Aorta (tissue), 5 donors: ENCODE measurements at regions not wholly inside any gene's neighbourhood (a gene's known extent, or its start where the extent isn't known, plus 50 kb on each side); places are given as distances from the start of the nearest gene placed in this dataset.
"Not testable (repeated sequence)": the region's sequence is repeated elsewhere in the genome, so short reads cannot be mapped to it uniquely, and the experiment has no call there.

Source experiments
- ATAC-seq: fragments of 200-7000 bp; cut with Tn5 transposase; one replicate; pipeline ENCODE4 v1.9.1; 2022; ENCODE audit warnings: moderate library complexity; ENCODE audit not compliant: low FRiP score
- DNase-seq, 2 donors: peaks; one replicate each; pipeline ENCODE4 v3.0.0-alpha.2; 2020
- H3K27ac ChIP-seq, 2 donors: one replicate each; pipeline ENCODE4 v1.5.1; 2013; ENCODE audit warnings: low read length in 2 of 2, mild to moderate bottlenecking in 2 of 2, moderate library complexity in 2 of 2, control low read depth in 1 of 2, inconsistent platforms in 1 of 2, low read depth in 1 of 2
- H3K27me3 ChIP-seq, 2 donors: one replicate each; pipeline ENCODE4 v1.6.1; 2013; ENCODE audit warnings: control low read depth in 1 of 2, low read length in 1 of 2, mild to moderate bottlenecking in 1 of 2, moderate library complexity in 1 of 2; ENCODE audit not compliant: insufficient read depth in 2 of 2, control insufficient read depth in 1 of 2
- H3K36me3 ChIP-seq, 2 donors: one replicate each; pipeline ENCODE4 v1.6.1; 2013; ENCODE audit warnings: control low read depth in 1 of 2, low read length in 1 of 2, mild to moderate bottlenecking in 1 of 2; ENCODE audit not compliant: insufficient read depth in 2 of 2, control insufficient read depth in 1 of 2
- H3K4me1 ChIP-seq, 2 donors: one replicate each; pipeline ENCODE4 v1.6.1; 2013; ENCODE audit warnings: low read length in 2 of 2, control low read depth in 1 of 2, mild to moderate bottlenecking in 1 of 2, moderate library complexity in 1 of 2; ENCODE audit not compliant: insufficient read depth in 2 of 2, control insufficient read depth in 1 of 2
- H3K4me3 ChIP-seq, 2 donors: one replicate each; pipeline ENCODE4 v1.5.1; 2013; ENCODE audit warnings: low read length in 2 of 2, control low read depth in 1 of 2, mild to moderate bottlenecking in 1 of 2
- H3K9me3 ChIP-seq: one replicate; pipeline ENCODE4 v1.6.1; 2013; ENCODE audit warnings: mild to moderate bottlenecking, low read length; ENCODE audit not compliant: control insufficient read depth
- WGBS, 2 donors: extraction: QIAGEN DNeasy Blood & Tissue Kit; methylation state at CpG; one replicate each; pipeline ENCODE4 v1.1.7; 2013; 5-methylcytosine and 5-hydroxymethylcytosine counted together
- intact Hi-C, 2 donors: fragments of 100-400 bp; cut with DNase I; formaldehyde crosslinking; loops; one replicate each; pipeline versions ENCODE4 v1.14.2 to v1.15.0; 2022
- donor health status: healthy with polysubstance abuse.
- donor health status: Bipolar disorder and iron deficiency.
- donor health status: DM: no; HTN: no; CAD: no.
- donor health status: DM: no; HTN: no; CAD: no.
- donor health status: DM: yes; HTN: yes; CAD: no.

DNA sequence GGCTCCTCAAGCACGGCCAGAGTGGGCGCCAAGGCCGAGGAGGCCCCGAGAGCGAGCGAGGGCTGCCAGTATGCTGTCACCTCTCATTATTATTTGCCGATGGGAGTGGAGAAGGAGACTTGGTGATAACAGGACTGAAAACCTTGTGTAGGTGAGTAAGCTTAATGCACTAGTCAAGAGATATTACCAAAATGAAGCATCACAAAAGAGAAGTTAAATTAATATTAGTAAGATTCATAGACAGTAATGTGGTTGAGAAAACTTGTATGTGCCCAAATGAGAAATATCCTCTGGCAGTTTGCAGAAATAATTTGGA, 204.5 kb upstream of the SLITRK1 start:
- peaks cover 2% of the 10 kb centered on the region for H3K9me3 ChIP-seq
- no peak for ATAC-seq
- H3K27ac ChIP-seq: no peak overlapping the region
- no peaks in the 10 kb centered on the region for H3K36me3 ChIP-seq
- no peak for DNase-seq
- intact Hi-C loops: no loop called here
- no peaks in the 10 kb centered on the region for H3K27me3 ChIP-seq
- H3K4me1 ChIP-seq: no peaks in the 10 kb centered on the region
- 86 to 88% methylated on average over 7 of the region's 7 CpGs for WGBS, 2 donors
- H3K4me3 ChIP-seq: no peak overlapping the region

DNA sequence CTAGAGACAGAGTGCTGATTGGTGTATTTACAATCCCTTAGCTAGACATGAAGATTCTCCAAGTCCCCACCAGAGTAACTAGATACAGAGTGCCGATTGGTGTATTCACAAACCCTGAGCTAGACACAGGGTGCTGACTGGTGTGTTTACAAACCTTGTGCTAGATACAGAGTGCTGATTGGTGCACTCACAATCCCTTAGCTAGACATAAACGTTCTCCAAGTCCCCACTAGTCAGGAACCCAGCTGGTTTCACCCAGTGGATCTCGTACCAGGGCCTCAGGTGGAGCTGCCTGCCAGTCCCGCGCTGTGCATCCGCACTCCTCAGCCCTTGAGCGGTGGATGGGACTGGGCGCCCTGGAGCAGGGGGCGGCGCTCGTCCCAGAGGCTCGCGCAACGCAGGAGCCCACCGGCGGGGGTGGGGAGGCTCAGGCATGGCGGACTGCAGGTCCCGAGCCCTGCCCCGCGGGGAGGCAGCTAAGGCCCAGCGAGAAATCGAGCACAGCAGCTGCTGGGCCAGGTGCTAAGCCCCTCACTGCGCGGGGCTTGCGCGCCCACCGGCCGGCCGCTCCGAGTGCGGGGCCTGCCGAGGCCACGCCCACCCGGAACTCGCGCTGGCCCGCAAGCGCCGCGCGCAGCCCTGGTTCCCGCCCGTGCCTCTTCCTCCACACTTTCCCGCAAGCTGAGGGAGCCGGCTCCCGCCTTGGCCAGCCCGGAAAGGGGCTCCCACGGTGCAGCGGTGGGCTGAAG, 204.0 kb upstream of the SLITRK1 start:
- 82 to 90% methylated on average over 36 to 49 of the region's 49 CpGs for WGBS, 2 donors
- DNase-seq, H3K9me3 ChIP-seq, H3K4me3 ChIP-seq, H3K27me3 ChIP-seq, H3K27ac ChIP-seq, ATAC-seq, H3K4me1 ChIP-seq, H3K36me3 ChIP-seq, intact Hi-C loops: not testable (repeated sequence)

DNA sequence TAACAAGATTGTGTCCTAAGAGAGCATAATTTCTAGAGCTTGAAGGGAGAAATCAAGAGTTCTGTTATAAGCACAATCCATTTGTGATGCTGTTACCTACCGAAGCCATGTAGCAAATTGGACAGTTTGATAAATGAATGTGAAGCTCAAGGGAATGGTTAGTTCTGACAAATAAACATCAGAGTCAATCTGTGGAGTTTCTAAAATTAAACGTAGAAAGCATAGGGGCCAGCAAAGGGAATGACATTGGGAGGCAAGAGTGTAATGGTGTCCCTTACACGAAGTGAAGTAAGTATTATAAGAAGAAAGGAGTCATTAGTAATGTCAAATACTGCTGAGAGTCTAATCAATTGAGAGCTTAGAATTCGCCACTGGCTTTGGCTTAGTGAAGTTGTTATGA, 200.2 kb upstream of the SLITRK1 start:
- Histone ChIP-seq H3K36me3 (no peaks in the 10 kb centered on the region), H3K27me3 (no peaks in the 10 kb centered on the region), H3K9me3 (peaks cover 3% of the 10 kb centered on the region), H3K4me3 (no peak overlapping the region), H3K4me1 (no peaks in the 10 kb centered on the region), H3K27ac (no peak overlapping the region)
- intact Hi-C loops: no loop called here
- ATAC-seq: no peak
- 42 to 55% methylated on average over 4 of the region's 4 CpGs for WGBS, 2 donors
- no peak for DNase-seq

DNA sequence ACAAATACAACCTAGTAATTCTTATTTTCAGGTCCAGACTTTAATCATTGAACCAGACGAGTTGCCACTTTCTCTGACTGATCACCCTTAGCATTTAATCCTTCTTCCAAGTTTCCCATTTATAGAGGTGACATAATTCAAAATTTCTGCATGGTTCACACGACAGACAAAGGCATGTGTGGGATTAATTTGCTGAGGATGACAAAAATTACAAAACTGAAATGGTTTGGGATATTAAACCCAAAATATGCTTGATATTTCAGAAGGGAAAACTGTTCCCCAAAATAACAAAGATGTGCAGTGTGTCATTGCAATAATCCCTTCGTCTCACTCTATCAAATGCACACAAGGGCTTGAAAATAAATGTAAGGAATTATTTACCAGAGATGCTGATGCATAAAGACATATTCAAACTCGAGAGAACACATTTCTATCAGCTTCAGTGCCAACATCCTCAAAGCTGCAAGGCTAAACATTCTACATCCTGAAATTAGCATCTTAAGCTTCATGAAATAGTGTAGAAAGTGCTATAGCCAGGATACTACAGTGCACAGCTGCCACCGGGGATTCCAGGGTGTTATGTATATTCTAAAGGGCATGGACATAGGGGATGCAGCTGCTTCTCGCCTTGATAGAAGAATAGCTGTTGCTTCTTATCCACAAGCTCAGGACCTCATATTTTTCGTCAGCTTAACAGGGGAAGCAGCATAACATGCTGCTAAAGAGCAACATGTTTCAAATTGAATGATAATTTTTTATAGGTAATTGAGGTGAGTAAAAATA, 198.7 kb upstream of the SLITRK1 start:
- peaks cover 3% of the 10 kb centered on the region for H3K9me3 ChIP-seq
- ATAC-seq: no peak
- H3K4me1 ChIP-seq: no peaks in the 10 kb centered on the region
- DNase-seq: no peak
- H3K36me3 ChIP-seq: no peaks in the 10 kb centered on the region
- no peaks in the 10 kb centered on the region for H3K27me3 ChIP-seq
- WGBS, 2 donors: 54 to 65% methylated on average over 7 of the region's 7 CpGs
- H3K27ac ChIP-seq: no peak overlapping the region
- no peak overlapping the region for H3K4me3 ChIP-seq
- intact Hi-C loops: no loop called here

DNA sequence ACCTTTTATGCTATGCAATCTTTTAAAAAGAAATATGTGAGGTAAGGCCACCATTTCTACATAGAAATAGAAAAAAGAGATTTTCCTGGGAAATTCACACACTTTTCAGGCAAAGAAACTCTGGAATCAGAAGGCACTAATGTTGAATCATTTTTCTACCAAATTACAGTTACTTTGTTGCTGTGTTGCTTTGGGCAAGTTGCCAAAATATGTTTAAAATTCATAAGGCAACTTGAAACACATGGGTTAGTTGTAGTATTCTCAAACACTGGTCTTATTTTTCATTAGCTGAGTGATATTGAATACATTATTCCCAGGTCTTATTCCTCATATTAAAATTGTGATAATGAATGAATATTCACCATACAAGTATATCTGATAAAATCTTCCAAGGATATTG, 195.0 kb upstream of the SLITRK1 start:
- Histone ChIP-seq H3K4me1 (no peaks in the 10 kb centered on the region), H3K27me3 (no peaks in the 10 kb centered on the region), H3K9me3 (peaks cover 2% of the 10 kb centered on the region), H3K4me3 (no peak overlapping the region), H3K36me3 (no peaks in the 10 kb centered on the region), H3K27ac (no peak overlapping the region)
- no peak for DNase-seq
- intact Hi-C loops: no loop called here
- no peak for ATAC-seq

DNA sequence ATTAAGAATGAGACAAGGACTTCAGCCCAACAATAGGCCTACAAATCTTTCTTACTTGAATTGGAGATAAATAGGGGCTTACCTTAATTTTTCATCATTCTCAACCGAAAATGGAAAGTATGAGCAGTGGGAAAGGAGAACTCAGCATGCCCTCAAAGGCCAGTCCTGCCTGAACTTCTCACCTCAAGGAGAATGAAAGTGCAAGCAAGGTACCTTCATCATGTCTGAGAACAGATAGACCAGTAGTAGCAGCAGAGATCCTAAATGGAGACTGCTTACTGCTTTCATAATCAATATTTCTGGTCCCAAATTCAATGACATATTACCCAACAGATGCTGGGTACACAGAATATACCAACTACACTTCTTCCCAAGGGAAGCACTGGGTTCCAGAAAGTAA, 194.0 kb upstream of the SLITRK1 start:
- Histone ChIP-seq H3K36me3 (no peaks in the 10 kb centered on the region), H3K27ac (no peak overlapping the region), H3K4me3 (no peak overlapping the region), H3K9me3 (peaks cover 2% of the 10 kb centered on the region), H3K4me1 (no peaks in the 10 kb centered on the region), H3K27me3 (no peaks in the 10 kb centered on the region)
- DNase-seq (no peak), ATAC-seq (no peak)
- intact Hi-C loops: no loop called here
- WGBS, 2 donors: 79 to 87% methylated on average over 1 of the region's 1 CpG

DNA sequence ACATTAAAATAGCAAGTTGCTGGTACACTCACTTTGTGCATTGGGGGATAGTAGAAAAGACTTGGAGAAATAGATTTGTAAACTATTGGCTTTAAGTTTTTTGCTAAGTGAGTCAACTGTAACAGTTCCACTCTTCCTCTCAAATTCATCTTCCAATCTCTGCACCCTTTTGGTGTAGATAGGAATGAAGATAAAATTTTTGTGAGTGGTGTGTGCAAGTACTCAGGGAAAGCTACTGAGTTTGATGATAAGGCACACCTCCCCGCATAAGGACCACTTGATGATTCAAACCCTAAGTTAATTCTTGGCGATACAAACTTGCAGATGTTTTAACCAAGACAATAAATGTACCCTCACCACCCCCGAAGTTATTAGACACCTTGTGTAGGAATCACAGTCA, 168.3 kb upstream of the SLITRK1 start:
- intact Hi-C loops: no loop called here
- Histone ChIP-seq H3K4me1 (no peaks in the 10 kb centered on the region), H3K27ac (no peak overlapping the region), H3K9me3 (peaks cover 2% of the 10 kb centered on the region), H3K36me3 (no peaks in the 10 kb centered on the region), H3K4me3 (no peak overlapping the region), H3K27me3 (no peaks in the 10 kb centered on the region)
- DNase-seq: no peak
- WGBS, 2 donors: 91 to 92% methylated on average over 3 of the region's 3 CpGs
- ATAC-seq: no peak

DNA sequence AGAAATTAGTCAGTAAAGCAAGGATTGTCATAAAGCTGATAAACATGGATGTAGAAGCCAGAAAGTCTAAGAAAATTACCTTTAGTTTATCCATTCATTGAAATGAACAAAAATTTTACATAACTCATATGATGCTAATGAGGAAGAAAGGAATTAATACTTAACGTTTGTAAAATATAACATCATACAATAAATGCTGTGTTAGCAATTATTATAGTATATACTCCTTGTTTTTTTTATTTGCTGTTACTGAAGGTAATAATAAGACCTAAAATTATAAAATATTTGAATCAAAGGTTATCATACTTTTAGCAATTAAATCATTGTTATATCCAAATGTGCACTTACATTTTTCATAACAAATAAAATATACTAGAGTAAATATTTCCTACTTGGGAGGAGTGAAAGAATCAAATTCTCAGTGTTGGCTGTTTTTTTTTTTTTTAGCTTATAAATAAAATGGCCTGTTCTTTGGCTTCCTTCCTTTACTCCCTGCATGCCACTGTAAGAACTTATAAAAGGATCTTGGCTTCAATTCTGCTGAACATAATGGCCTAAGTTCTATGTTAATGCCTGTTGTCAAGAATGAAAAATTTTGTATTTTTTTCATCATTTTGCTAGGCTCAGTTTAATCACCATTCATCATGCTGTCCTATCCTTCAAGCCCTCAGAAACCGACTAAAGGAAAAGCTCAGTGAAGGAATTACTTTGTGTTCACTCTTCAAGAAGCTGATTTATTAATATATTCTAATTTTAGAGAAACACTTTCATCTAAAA, 167.4 kb upstream of the SLITRK1 start:
- no peaks in the 10 kb centered on the region for H3K27me3 ChIP-seq
- intact Hi-C loops: no loop called here
- no peaks in the 10 kb centered on the region for H3K36me3 ChIP-seq
- ATAC-seq (no peak), DNase-seq (no peak)
- H3K9me3 ChIP-seq: peaks cover under 1% of the 10 kb centered on the region
- no peak overlapping the region for H3K27ac ChIP-seq
- WGBS, 2 donors: 36 to 44% methylated on average over 2 of the region's 2 CpGs
- H3K4me1 ChIP-seq: no peaks in the 10 kb centered on the region
- H3K4me3 ChIP-seq: no peak overlapping the region
